HCT116 (cell line): ENCODE measurements at regions not wholly inside any gene's neighbourhood (a gene's known extent, or its start where the extent isn't known, plus 50 kb on each side); places are given as distances from the start of the nearest gene placed in this dataset.

Experiments used
- CTCF ChIP-seq, 3 experiments: fragments of 200-600 bp in 1 of 3; sonication (generic) in 1 of 3; IDR thresholded peaks in 2 of 3; conservative IDR thresholded peaks in 1 of 3; 2 replicates each; pipeline ENCODE4 v1.5.1; 2012 to 2017; ENCODE audit warnings: low read depth in 2 of 3, low read length in 2 of 3, antibody characterized with exemption in 1 of 3, borderline replicate concordance in 1 of 3, control low read depth in 1 of 3, mild to moderate bottlenecking in 1 of 3, mixed read lengths in 1 of 3, mixed run types in 1 of 3, moderate library complexity in 1 of 3; ENCODE audit not compliant: insufficient read depth in 1 of 3
- EGR1 ChIP-seq: IDR thresholded peaks from 2 replicates; pipeline ENCODE4 v1.6.1; 2012; ENCODE audit warnings: low read depth
- EZH2 ChIP-seq: fragments of 200-600 bp; sonication (generic); IDR thresholded peaks from 2 replicates; pipeline ENCODE4 v1.6.1; 2017; ENCODE audit warnings: antibody characterized with exemption, mixed run types
- JUND ChIP-seq: IDR thresholded peaks from 2 replicates; pipeline ENCODE4 v1.6.1; 2012
- POLR2AphosphoS5 ChIP-seq: IDR thresholded peaks from 2 replicates; pipeline ENCODE4 v1.6.1; 2011; ENCODE audit warnings: mild to moderate bottlenecking, low read depth, low read length, moderate library complexity
- SRF ChIP-seq: IDR thresholded peaks from 2 replicates; pipeline ENCODE4 v1.6.1; 2012; ENCODE audit warnings: low read depth
- ZBTB33 ChIP-seq: IDR thresholded peaks from 2 replicates; pipeline ENCODE4 v1.6.1; 2011; ENCODE audit warnings: mild to moderate bottlenecking, low read length, moderate library complexity; ENCODE audit not compliant: insufficient replicate concordance; ENCODE audit errors: extremely low read depth
- ZFX ChIP-seq: fragments of 450-650 bp; IDR thresholded peaks from 2 replicates; pipeline ENCODE4 v1.6.1; 2017

GRCh38 chr11:92844197-92844596 is 125.3 kb upstream of the MTNR1B start:
- TF ChIP-seq CTCF (IDR thresholded peaks at IDR 0.05 in 2 of 3, conservative IDR thresholded peaks at IDR 0.05 in 1 of 3; ENCODE audit: borderline replicate concordance in 1 of 3, insufficient read depth in 1 of 3, low read depth in 2 of 3, low read length in 2 of 3) (no peak), ZFX (no peak), EZH2 (no peak), EGR1 (no peak), ZBTB33 (no peak), POLR2AphosphoS5 (no peak), JUND (no peak), SRF (no peak)
